ENCODE measurements at regions not wholly inside any gene's neighbourhood (a gene's known extent, or its start where the extent isn't known, plus 50 kb on each side); places are given as distances from the start of the nearest gene placed in this dataset.

- Histone ChIP-seq H3K36me3 (no peaks in the 10 kb centered on the region), H3K4me1 (no peaks in the 10 kb centered on the region), H3K9me3 (peaks cover 0 to 4% of the 10 kb centered on the region in 2 donors), H3K27me3 (no peaks in the 10 kb centered on the region), H3K27ac (no peak overlapping the region), H3K4me3 (no peak overlapping the region)
- DNase-seq (ENCODE audit: low spot score): no peak
- no peak for TF ChIP-seq CTCF (IDR thresholded peaks at IDR 0.05)
These were observed 153.5 kb downstream of the MAT2B start for GRCh38 chr5:163658702-163659567.

- no peaks in the 10 kb centered on the region for H3K4me1 ChIP-seq
- H3K27ac ChIP-seq: no peak overlapping the region
- no peaks in the 10 kb centered on the region for H3K27me3 ChIP-seq
- no peak for TF ChIP-seq CTCF (IDR thresholded peaks at IDR 0.05)
- no peak overlapping the region for H3K4me3 ChIP-seq
- DNase-seq (ENCODE audit: low spot score): no peak
- no peaks in the 10 kb centered on the region for H3K36me3 ChIP-seq
- no peaks in the 10 kb centered on the region for H3K9me3 ChIP-seq
These were observed 154.1 kb downstream of the MAT2B start for GRCh38 chr5:163659568-163659902.

- Histone ChIP-seq H3K4me3 (no peak overlapping the region), H3K36me3 (no peaks in the 10 kb centered on the region), H3K27me3 (no peaks in the 10 kb centered on the region), H3K4me1 (no peaks in the 10 kb centered on the region), H3K9me3 (no peaks in the 10 kb centered on the region), H3K27ac (no peak overlapping the region)
- no peak for DNase-seq (ENCODE audit: low spot score)
- no peak for TF ChIP-seq CTCF (IDR thresholded peaks at IDR 0.05)
These were observed 155.1 kb downstream of the MAT2B start for GRCh38 chr5:163660486-163660885.

GRCh38 chr5:163661360-163661759 is 155.9 kb downstream of the MAT2B start:
- TF ChIP-seq CTCF (IDR thresholded peaks at IDR 0.05): no peak
- H3K4me3 ChIP-seq: no peak overlapping the region

GRCh38 chr5:163670036-163670435 is 164.6 kb downstream of the MAT2B start:
- DNase-seq (ENCODE audit: low spot score): no peak
- no peak for TF ChIP-seq CTCF (IDR thresholded peaks at IDR 0.05)
- Histone ChIP-seq H3K9me3 (no peaks in the 10 kb centered on the region), H3K27me3 (no peaks in the 10 kb centered on the region), H3K4me1 (no peaks in the 10 kb centered on the region), H3K36me3 (no peaks in the 10 kb centered on the region), H3K4me3 (no peak overlapping the region), H3K27ac (no peak overlapping the region)

More at GRCh38 chr5:163661360-163661759, 155.9 kb downstream of the MAT2B start:
- no peak for DNase-seq (ENCODE audit: low spot score)
- Histone ChIP-seq H3K4me1 (no peaks in the 10 kb centered on the region), H3K27me3 (no peaks in the 10 kb centered on the region), H3K9me3 (no peaks in the 10 kb centered on the region), H3K27ac (no peak overlapping the region), H3K36me3 (no peaks in the 10 kb centered on the region)

GRCh38 chr5:163677092-163677491 is 171.7 kb downstream of the MAT2B start:
- no peak for TF ChIP-seq CTCF (IDR thresholded peaks at IDR 0.05)
- H3K27ac ChIP-seq: no peak overlapping the region
- no peak for DNase-seq (ENCODE audit: low spot score)
- no peaks in the 10 kb centered on the region for H3K4me1 ChIP-seq
- H3K36me3 ChIP-seq: no peaks in the 10 kb centered on the region
- no peak overlapping the region for H3K4me3 ChIP-seq
- H3K27me3 ChIP-seq: no peaks in the 10 kb centered on the region
- no peaks in the 10 kb centered on the region for H3K9me3 ChIP-seq
